Neural cell (in vitro differentiated cells): ENCODE measurements at regions not wholly inside any gene's neighbourhood (a gene's known extent, or its start where the extent isn't known, plus 50 kb on each side); places are given as distances from the start of the nearest gene placed in this dataset.

Experiments
- H2AFZ ChIP-seq: fragments of 200-600, 300-800 bp; sonication (generic), shearing (Covaris generic); 2 replicates; pipeline ENCODE4 v1.6.0; 2014; ENCODE audit warnings: low read depth, mild to moderate bottlenecking, antibody characterized with exemption, low read length, moderate library complexity
- H3F3A ChIP-seq: fragments of 200-600 bp; shearing (Covaris generic); 2 replicates; pipeline ENCODE4 v1.6.1; 2016; ENCODE audit warnings: mild to moderate bottlenecking, moderate library complexity, mixed read lengths, antibody characterized with exemption, low read length; ENCODE audit not compliant: insufficient read depth, poor library complexity, severe bottlenecking
- H3K27ac ChIP-seq: fragments of 200-600, 300-800 bp; sonication (generic), shearing (Covaris generic); 2 replicates; pipeline ENCODE4 v1.5.1; 2014; ENCODE audit warnings: mild to moderate bottlenecking, low read length, moderate library complexity
- H3K27me3 ChIP-seq: fragments of 300-800, 200-600 bp; sonication (generic), shearing (Covaris generic); 2 replicates; pipeline ENCODE4 v1.6.0; 2014; ENCODE audit warnings: mild to moderate bottlenecking, low read depth, low read length, moderate library complexity; ENCODE audit not compliant: insufficient read depth
- H3K36me3 ChIP-seq: fragments of 300-800, 200-600 bp; sonication (generic), shearing (Covaris generic); 2 replicates; pipeline ENCODE4 v1.5.1; 2014; ENCODE audit warnings: mild to moderate bottlenecking, antibody characterized with exemption, low read length, moderate library complexity; ENCODE audit not compliant: insufficient read depth
- H3K4me2 ChIP-seq: fragments of 300-800, 200-600 bp; sonication (generic), shearing (Covaris generic); 2 replicates; pipeline ENCODE4 v1.6.0; 2014; ENCODE audit warnings: mild to moderate bottlenecking, low read length
- H3K4me3 ChIP-seq: fragments of 300-800, 200-600 bp; sonication (generic), shearing (Covaris generic); 2 replicates; pipeline ENCODE4 v1.5.1; 2014; ENCODE audit warnings: mild to moderate bottlenecking, low read length, moderate library complexity
- H3K79me2 ChIP-seq: fragments of 200-600 bp; shearing (Covaris generic); replicated peaks from 2 replicates; pipeline ENCODE4 v1.6.0; 2014; ENCODE audit warnings: mild to moderate bottlenecking, low read length, moderate library complexity; ENCODE audit not compliant: insufficient read depth
- H3K9ac ChIP-seq: fragments of 300-800, 200-600 bp; sonication (generic), shearing (Covaris generic); 2 replicates; pipeline ENCODE4 v1.6.1; 2016; ENCODE audit warnings: mild to moderate bottlenecking, low read length, mixed read lengths
- H3K9me2 ChIP-seq: fragments of 200-600 bp; shearing (Covaris generic); 2 replicates; pipeline ENCODE4 v1.6.1; 2016; ENCODE audit warnings: mild to moderate bottlenecking, low read length, mixed read lengths; ENCODE audit not compliant: insufficient read depth
- H3K9me3 ChIP-seq: fragments of 200-600, 300-800 bp; sonication (generic), shearing (Covaris generic); 2 replicates; pipeline ENCODE4 v1.6.1; 2016; ENCODE audit warnings: mild to moderate bottlenecking, mixed run types, low read length, moderate library complexity, mixed read lengths
- H4K20me1 ChIP-seq: fragments of 200-600 bp; shearing (Covaris generic); 2 replicates; pipeline ENCODE4 v1.6.1; 2016; ENCODE audit warnings: mild to moderate bottlenecking, mixed run types; ENCODE audit not compliant: insufficient read depth
- EP300 ChIP-seq: fragments of 450-650 bp; conservative IDR thresholded peaks from 2 replicates; pipeline ENCODE4 v1.6.1; 2014; ENCODE audit warnings: antibody characterized with exemption, mild to moderate bottlenecking, moderate library complexity; ENCODE audit not compliant: poor library complexity, severe bottlenecking
- EZH2 ChIP-seq: fragments of 200-600, 300-800 bp; shearing (Covaris generic), sonication (generic); IDR thresholded peaks from 2 replicates; pipeline ENCODE4 v1.6.1; 2014; ENCODE audit warnings: antibody characterized with exemption, low read length, borderline replicate concordance, mild to moderate bottlenecking; ENCODE audit not compliant: insufficient read depth, poor library complexity, severe bottlenecking
- MXI1 ChIP-seq: fragments of 450-650 bp; conservative IDR thresholded peaks from 2 replicates; pipeline ENCODE4 v1.6.1; 2014; ENCODE audit warnings: antibody characterized with exemption, mild to moderate bottlenecking; ENCODE audit not compliant: poor library complexity, severe bottlenecking
- POLR2AphosphoS5 ChIP-seq: IDR thresholded peaks from 2 replicates; pipeline ENCODE4 v1.6.1; 2012
- RAD21 ChIP-seq: fragments of 450-650 bp; conservative IDR thresholded peaks from 2 replicates; pipeline ENCODE4 v1.6.1; 2014; ENCODE audit warnings: antibody characterized with exemption, mild to moderate bottlenecking, moderate library complexity
- SMC3 ChIP-seq: fragments of 450-650 bp; conservative IDR thresholded peaks from 2 replicates; pipeline ENCODE4 v1.6.1; 2014; ENCODE audit warnings: antibody characterized with exemption, mild to moderate bottlenecking, moderate library complexity; ENCODE audit not compliant: poor library complexity
- TAF1 ChIP-seq: IDR thresholded peaks from 2 replicates; pipeline ENCODE4 v1.6.1; 2012; ENCODE audit warnings: low read depth
- TF ChIP-seq, protein P1 (sequence below): IDR thresholded peaks from 2 replicates; pipeline ENCODE4 v1.6.1; 2012; ENCODE audit warnings: borderline replicate concordance
- TF ChIP-seq, protein P2 (sequence below): fragments of 450-650 bp; IDR thresholded peaks from 2 replicates; pipeline ENCODE4 v1.5.1; 2014; ENCODE audit warnings: antibody characterized with exemption, mild to moderate bottlenecking, moderate library complexity; ENCODE audit not compliant: poor library complexity, severe bottlenecking

DNA sequence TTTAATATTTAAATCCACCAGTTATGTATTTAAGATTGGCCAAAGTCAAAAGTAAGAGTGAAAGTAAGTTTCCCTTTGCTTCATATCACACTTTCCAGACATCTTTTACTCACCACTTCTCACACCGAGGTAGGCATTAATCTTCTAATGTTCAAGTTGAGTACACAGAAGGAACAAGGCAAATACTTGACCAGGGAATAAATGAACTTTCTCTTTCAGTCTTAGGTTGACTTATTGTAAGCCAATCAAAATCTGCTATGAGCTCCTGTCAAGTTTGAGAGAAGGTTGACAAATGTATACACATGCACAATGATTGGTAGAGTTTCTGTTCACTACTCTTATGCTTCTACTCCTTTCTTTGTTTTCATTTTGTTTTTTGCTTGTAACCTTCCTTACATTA, 842.5 kb downstream of the REEP3 start:
- Histone ChIP-seq H3F3A (no peaks in the 10 kb centered on the region), H3K9ac (no peak overlapping the region), H4K20me1 (no peaks in the 10 kb centered on the region), H2AFZ (no peak overlapping the region), H3K79me2 (no peaks in the 10 kb centered on the region), H3K4me3 (no peak overlapping the region), H3K27ac (no peak overlapping the region), H3K9me2 (no peaks in the 10 kb centered on the region), H3K27me3 (no peaks in the 10 kb centered on the region), H3K36me3 (no peaks in the 10 kb centered on the region), H3K4me2 (no peak overlapping the region), H3K9me3 (no peaks in the 10 kb centered on the region)
- TF ChIP-seq EZH2 (no peak), RAD21 (no peak), POLR2AphosphoS5 (no peak), MXI1 (no peak), SMC3 (no peak), EP300 (no peak), TAF1 (no peak)
- TF ChIP-seq, protein P1, sequence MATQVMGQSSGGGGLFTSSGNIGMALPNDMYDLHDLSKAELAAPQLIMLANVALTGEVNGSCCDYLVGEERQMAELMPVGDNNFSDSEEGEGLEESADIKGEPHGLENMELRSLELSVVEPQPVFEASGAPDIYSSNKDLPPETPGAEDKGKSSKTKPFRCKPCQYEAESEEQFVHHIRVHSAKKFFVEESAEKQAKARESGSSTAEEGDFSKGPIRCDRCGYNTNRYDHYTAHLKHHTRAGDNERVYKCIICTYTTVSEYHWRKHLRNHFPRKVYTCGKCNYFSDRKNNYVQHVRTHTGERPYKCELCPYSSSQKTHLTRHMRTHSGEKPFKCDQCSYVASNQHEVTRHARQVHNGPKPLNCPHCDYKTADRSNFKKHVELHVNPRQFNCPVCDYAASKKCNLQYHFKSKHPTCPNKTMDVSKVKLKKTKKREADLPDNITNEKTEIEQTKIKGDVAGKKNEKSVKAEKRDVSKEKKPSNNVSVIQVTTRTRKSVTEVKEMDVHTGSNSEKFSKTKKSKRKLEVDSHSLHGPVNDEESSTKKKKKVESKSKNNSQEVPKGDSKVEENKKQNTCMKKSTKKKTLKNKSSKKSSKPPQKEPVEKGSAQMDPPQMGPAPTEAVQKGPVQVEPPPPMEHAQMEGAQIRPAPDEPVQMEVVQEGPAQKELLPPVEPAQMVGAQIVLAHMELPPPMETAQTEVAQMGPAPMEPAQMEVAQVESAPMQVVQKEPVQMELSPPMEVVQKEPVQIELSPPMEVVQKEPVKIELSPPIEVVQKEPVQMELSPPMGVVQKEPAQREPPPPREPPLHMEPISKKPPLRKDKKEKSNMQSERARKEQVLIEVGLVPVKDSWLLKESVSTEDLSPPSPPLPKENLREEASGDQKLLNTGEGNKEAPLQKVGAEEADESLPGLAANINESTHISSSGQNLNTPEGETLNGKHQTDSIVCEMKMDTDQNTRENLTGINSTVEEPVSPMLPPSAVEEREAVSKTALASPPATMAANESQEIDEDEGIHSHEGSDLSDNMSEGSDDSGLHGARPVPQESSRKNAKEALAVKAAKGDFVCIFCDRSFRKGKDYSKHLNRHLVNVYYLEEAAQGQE = no peak
- TF ChIP-seq, protein P2, sequence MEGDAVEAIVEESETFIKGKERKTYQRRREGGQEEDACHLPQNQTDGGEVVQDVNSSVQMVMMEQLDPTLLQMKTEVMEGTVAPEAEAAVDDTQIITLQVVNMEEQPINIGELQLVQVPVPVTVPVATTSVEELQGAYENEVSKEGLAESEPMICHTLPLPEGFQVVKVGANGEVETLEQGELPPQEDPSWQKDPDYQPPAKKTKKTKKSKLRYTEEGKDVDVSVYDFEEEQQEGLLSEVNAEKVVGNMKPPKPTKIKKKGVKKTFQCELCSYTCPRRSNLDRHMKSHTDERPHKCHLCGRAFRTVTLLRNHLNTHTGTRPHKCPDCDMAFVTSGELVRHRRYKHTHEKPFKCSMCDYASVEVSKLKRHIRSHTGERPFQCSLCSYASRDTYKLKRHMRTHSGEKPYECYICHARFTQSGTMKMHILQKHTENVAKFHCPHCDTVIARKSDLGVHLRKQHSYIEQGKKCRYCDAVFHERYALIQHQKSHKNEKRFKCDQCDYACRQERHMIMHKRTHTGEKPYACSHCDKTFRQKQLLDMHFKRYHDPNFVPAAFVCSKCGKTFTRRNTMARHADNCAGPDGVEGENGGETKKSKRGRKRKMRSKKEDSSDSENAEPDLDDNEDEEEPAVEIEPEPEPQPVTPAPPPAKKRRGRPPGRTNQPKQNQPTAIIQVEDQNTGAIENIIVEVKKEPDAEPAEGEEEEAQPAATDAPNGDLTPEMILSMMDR = no peak

DNA sequence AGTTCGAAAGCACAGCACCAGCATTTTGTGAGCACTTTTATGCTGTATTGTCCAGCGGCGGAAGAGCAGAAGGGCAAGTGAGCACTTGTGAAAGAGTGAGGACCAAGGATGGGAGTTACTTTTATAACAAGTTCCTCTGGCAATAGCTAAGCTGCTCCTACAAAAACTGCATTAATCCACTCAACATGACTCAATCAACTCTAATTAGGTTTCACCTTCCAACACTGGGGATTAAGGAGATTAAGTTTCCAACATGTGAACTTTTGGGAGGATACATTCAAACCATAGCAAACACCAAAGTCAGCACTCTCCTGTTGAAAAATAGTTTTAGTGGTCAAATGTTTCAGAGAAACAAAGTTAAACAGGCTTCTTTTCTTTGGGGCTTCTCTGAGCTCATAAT, 844.5 kb downstream of the REEP3 start:
- H3K27ac ChIP-seq = no peak overlapping the region
- no peaks in the 10 kb centered on the region for H3F3A ChIP-seq
- no peaks in the 10 kb centered on the region for H3K36me3 ChIP-seq
- no peak overlapping the region for H3K4me3 ChIP-seq
- H3K9ac ChIP-seq = no peak overlapping the region
- TF ChIP-seq EZH2 (no peak), POLR2AphosphoS5 (no peak), RAD21 (no peak), TAF1 (no peak), MXI1 (no peak), SMC3 (no peak), EP300 (no peak)
- TF ChIP-seq, protein P2 = no peak
- TF ChIP-seq, protein P1 = no peak
- H3K9me2 ChIP-seq = no peaks in the 10 kb centered on the region
- no peak overlapping the region for H3K4me2 ChIP-seq
- no peaks in the 10 kb centered on the region for H3K79me2 ChIP-seq
- H3K27me3 ChIP-seq = no peaks in the 10 kb centered on the region
- no peaks in the 10 kb centered on the region for H3K9me3 ChIP-seq
- H2AFZ ChIP-seq = no peak overlapping the region
- no peaks in the 10 kb centered on the region for H4K20me1 ChIP-seq
